Ammon's horn (tissue), 1 donor: ENCODE measurements at regions not wholly inside any gene's neighbourhood (a gene's known extent, or its start where the extent isn't known, plus 50 kb on each side); places are given as distances from the start of the nearest gene placed in this dataset.
"Not testable (repeated sequence)": the region's sequence is repeated elsewhere in the genome, so short reads cannot be mapped to it uniquely, and the experiment has no call there.

Experiments used
- DNase-seq: peaks from one replicate; pipeline ENCODE4 v3.0.0-alpha.2; 2016; ENCODE audit warnings: low spot score

- DNase-seq, result no peak
Measured at GRCh38 chr3:72052841-72053409, 268.0 kb upstream of the PROK2 start.

GRCh38 chr3:72050771-72051170 is 265.8 kb upstream of the PROK2 start:
- no peak for DNase-seq

GRCh38 chr3:72050048-72050632 is 265.2 kb upstream of the PROK2 start:
- no peak for DNase-seq

- no peak for DNase-seq
Measured at GRCh38 chr3:72049300-72049699, 264.4 kb upstream of the PROK2 start.

- no peak for DNase-seq
Measured at GRCh38 chr3:72048873-72049272, 263.9 kb upstream of the PROK2 start.

GRCh38 chr3:72047221-72047871 is 262.4 kb upstream of the PROK2 start:
- DNase-seq, result no peak

- DNase-seq, result no peak
Measured at GRCh38 chr3:72044231-72044855, 259.4 kb upstream of the PROK2 start.

- no peak for DNase-seq
Measured at GRCh38 chr3:72043204-72044133, 258.5 kb upstream of the PROK2 start.

- DNase-seq, result no peak
Measured at GRCh38 chr3:72042397-72043203, 257.7 kb upstream of the PROK2 start.

- DNase-seq, result peak; percentile 86
Measured at GRCh38 chr3:72041511-72041910, 256.6 kb upstream of the PROK2 start.

GRCh38 chr3:72041076-72041475 is 256.1 kb upstream of the PROK2 start:
- no peak for DNase-seq

GRCh38 chr3:72039677-72040076 is 254.7 kb upstream of the PROK2 start:
- DNase-seq, result no peak

GRCh38 chr3:72036899-72037298 is 252.0 kb upstream of the PROK2 start:
- DNase-seq, result no peak

GRCh38 chr3:72035606-72036005 is 250.7 kb upstream of the PROK2 start:
- DNase-seq, result no peak

- no peak for DNase-seq
Measured at GRCh38 chr3:72034986-72035385, 250.0 kb upstream of the PROK2 start.

- DNase-seq, result no peak
Measured at GRCh38 chr3:72033666-72034428, 248.9 kb upstream of the PROK2 start.

- DNase-seq, result peak; percentile 65
Measured at GRCh38 chr3:72032441-72033135, 247.6 kb upstream of the PROK2 start.

- peak; percentile 60 for DNase-seq
Measured at GRCh38 chr3:72031581-72031980, 246.6 kb upstream of the PROK2 start.

- DNase-seq, result not testable (repeated sequence)
Measured at GRCh38 chr3:72030296-72030695, 245.3 kb upstream of the PROK2 start.

- not testable (repeated sequence) for DNase-seq
Measured at GRCh38 chr3:72028726-72029125, 243.8 kb upstream of the PROK2 start.
